GM12878 (cell line): ENCODE measurements at regions not wholly inside any gene's neighbourhood (a gene's known extent, or its start where the extent isn't known, plus 50 kb on each side); places are given as distances from the start of the nearest gene placed in this dataset.

ENCODE experiments used
- ATAC-seq: fragments of 200-7000 bp; cut with Tn5 transposase; 3 replicates; pipeline ENCODE4 v1.9.1; 2020; ENCODE audit warnings: mild to moderate bottlenecking, moderate library complexity
- BruUV-seq: library from RNA; stranded (reverse); fragments of 400-500 nt; replicated peaks from 2 replicates; lab custom pipeline; 2021; lab: Mats Ljungman, UMichigan
- CTCF ChIA-PET: fragments of 300-600 bp; sonication (Branson Sonifier 250); formaldehyde crosslinking; extraction: SDS; loops from one replicate; lab custom pipeline; 2021; ENCODE audit warnings: inconsistent platforms; lab: Yijun Ruan, JAX
- POLR2A ChIA-PET: fragments of 350-600 bp; formaldehyde crosslinking; extraction: SDS; loops from one replicate; lab custom pipeline; 2021; ENCODE audit warnings: inconsistent platforms; lab: Charles Lee
- RAD21 ChIA-PET: fragments of 300-600 bp; sonication (Branson Sonifier 250); formaldehyde crosslinking; loops from one replicate; lab custom pipeline; 2023; ENCODE audit warnings: antibody characterized with exemption; ENCODE audit not compliant: unreplicated experiment; lab: Charles Lee
- SMC1A ChIA-PET: fragments of 300-600 bp; sonication (Branson Sonifier 250); formaldehyde crosslinking; loops from one replicate; lab custom pipeline; 2023; ENCODE audit not compliant: unreplicated experiment, uncharacterized antibody; lab: Charles Lee
- DNase-seq: peaks from one replicate; pipeline ENCODE4 v3.0.0-alpha.2; 2011; ENCODE audit warnings: low read depth, low spot score
- FAIRE-seq: peaks from 3 replicates; lab custom pipeline; 2011; peaks lifted over from hg19 to GRCh38; lab: Jason Lieb, UNC
- H2AFZ ChIP-seq: 2 replicates; pipeline ENCODE4 v1.6.0; 2011; ENCODE audit warnings: low read depth, low read length, control low read depth; ENCODE audit not compliant: control insufficient read depth
- H3K27ac ChIP-seq: 2 replicates; pipeline ENCODE4 v1.5.1; 2011; ENCODE audit warnings: control low read depth; ENCODE audit not compliant: control insufficient read depth, insufficient read depth
- H3K27me3 ChIP-seq, 2 experiments: replicated peaks in 1 of 2; 2 replicates each; pipeline versions ENCODE4 v1.6.0 to v1.6.1; 2011; ENCODE audit warnings: low read length in 1 of 2; ENCODE audit not compliant: control insufficient read depth in 2 of 2, insufficient read depth in 2 of 2
- H3K36me3 ChIP-seq, 2 experiments: 2 replicates each; pipeline ENCODE4 v1.5.1; 2011; ENCODE audit warnings: low read length in 1 of 2; ENCODE audit not compliant: control insufficient read depth in 2 of 2, insufficient read depth in 2 of 2
- H3K4me1 ChIP-seq: 2 replicates; pipeline ENCODE4 v1.6.1; 2011; ENCODE audit warnings: mild to moderate bottlenecking, low read length, moderate library complexity, mixed read lengths; ENCODE audit not compliant: control insufficient read depth, insufficient read depth
- H3K4me2 ChIP-seq: 2 replicates; pipeline ENCODE4 v1.6.0; 2011; ENCODE audit warnings: control low read depth; ENCODE audit not compliant: control insufficient read depth, insufficient read depth
- H3K4me3 ChIP-seq: fragments of 200-600 bp; sonication (generic); 2 replicates; pipeline ENCODE4 v1.5.1; 2016
- H3K79me2 ChIP-seq: 2 replicates; pipeline ENCODE4 v1.6.0; 2011; ENCODE audit warnings: low read length; ENCODE audit not compliant: control insufficient read depth, insufficient read depth
- H3K9ac ChIP-seq: 2 replicates; pipeline ENCODE4 v1.8.0; 2011; ENCODE audit warnings: low read length, control low read depth, mixed read lengths; ENCODE audit not compliant: control insufficient read depth, insufficient read depth
- H3K9me3 ChIP-seq: replicated peaks from 3 replicates; pipeline ENCODE4 v1.5.1; 2011; ENCODE audit warnings: mild to moderate bottlenecking, low read length; ENCODE audit not compliant: control insufficient read depth, insufficient read depth
- H4K20me1 ChIP-seq: 2 replicates; pipeline ENCODE4 v1.6.0; 2011; ENCODE audit not compliant: control insufficient read depth, insufficient read depth
- CREB1 ChIP-seq: IDR thresholded peaks from 2 replicates; pipeline ENCODE4 v1.6.1; 2012; ENCODE audit warnings: low read depth, mild to moderate bottlenecking, inconsistent platforms
- HDGF ChIP-seq: fragments of 450-650 bp; IDR thresholded peaks from 2 replicates; pipeline ENCODE4 v1.6.1; 2016; ENCODE audit warnings: antibody characterized with exemption
- NFYA ChIP-seq: IDR thresholded peaks from 2 replicates; pipeline ENCODE4 v1.6.1; 2011; ENCODE audit warnings: low read depth, mild to moderate bottlenecking, low read length, improper control_type of control experiment, borderline replicate concordance
- SMC3 ChIP-seq: IDR thresholded peaks from 2 replicates; pipeline ENCODE4 v1.6.1; 2011; ENCODE audit warnings: low read length, improper control_type of control experiment, borderline replicate concordance
- STAT3 ChIP-seq: IDR thresholded peaks from 2 replicates; pipeline ENCODE4 v1.6.1; 2011; ENCODE audit warnings: low read depth, low read length, improper control_type of control experiment
- WGBS: methylation state at CpG from one replicate; pipeline ENCODE4 v1.1.6; 2016; ENCODE audit warnings: low lambda C conversion rate; ENCODE audit not compliant: insufficient replicate concordance, insufficient coverage; ENCODE audit errors: missing lambda C conversion rate; 5-methylcytosine and 5-hydroxymethylcytosine counted together
- in situ Hi-C: fragments of 300-500 bp; cut with MboI; formaldehyde crosslinking; loops from 9 replicates; pipeline ENCODE4 v1.14.3; 2018; ENCODE audit warnings: mixed read lengths
- intact Hi-C: fragments of 100-400 bp; cut with micrococcal nuclease; formaldehyde crosslinking; loops from one replicate; pipeline ENCODE4 v1.14.2; 2022; ENCODE audit not compliant: unreplicated experiment
- TF ChIP-seq, protein P1 (sequence below): fragments of 450-650 bp; IDR thresholded peaks from 2 replicates; pipeline ENCODE4 v1.6.1; 2017; ENCODE audit warnings: borderline replicate concordance

DNA sequence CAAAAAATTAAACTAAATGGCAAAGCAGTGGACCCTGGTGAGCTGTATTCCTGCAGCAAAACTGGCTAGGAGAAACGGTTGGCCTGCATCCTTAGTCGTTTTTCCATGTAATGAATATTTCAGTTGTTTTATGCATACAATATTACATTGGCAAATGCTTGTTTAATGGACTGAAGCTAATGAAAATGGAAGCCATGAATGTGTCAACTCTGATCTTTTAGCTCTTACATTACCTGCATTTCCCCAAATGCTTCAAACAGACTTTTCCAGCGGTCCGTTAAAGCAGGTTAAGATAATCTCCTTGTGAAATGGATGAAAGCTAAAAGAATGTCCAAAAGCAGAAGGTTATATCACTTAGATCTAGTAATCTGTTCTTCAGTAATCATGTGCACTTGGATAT, 686.3 kb upstream of the SETBP1 start:
- ChIA-PET CTCF (interaction anchor here (0.7 to 2.2 kb wide), 2 partner anchors 24 to 126 kb away, joined by 3 to 7 read pairs; no protein-coding TSS in a partner anchor), RAD21 (no interaction called here), SMC1A (no interaction called here), POLR2A (no interaction called here)
- WGBS = 43% methylated on average over 4 of the region's 4 CpGs
- no peak overlapping the region for H3K4me3 ChIP-seq
- no peaks in the 10 kb centered on the region for H3K4me1 ChIP-seq
- DNase-seq = no peak
- BruUV-seq = no TSS peak
- no peaks in the 10 kb centered on the region for H3K79me2 ChIP-seq
- H4K20me1 ChIP-seq = no peaks in the 10 kb centered on the region
- in situ Hi-C loops = no loop called here
- intact Hi-C loops = no loop called here
- no peak overlapping the region for H2AFZ ChIP-seq
- ATAC-seq = no peak
- H3K9ac ChIP-seq = no peak overlapping the region
- TF ChIP-seq SMC3 = no peak
- no peak for TF ChIP-seq STAT3
- TF ChIP-seq NFYA = no peak
- no peak for FAIRE-seq
- H3K4me2 ChIP-seq = no peak overlapping the region
- no peaks in the 10 kb centered on the region for H3K36me3 ChIP-seq
- no peak overlapping the region for H3K27ac ChIP-seq
- H3K9me3 ChIP-seq = no peaks in the 10 kb centered on the region
- no peaks in the 10 kb centered on the region for H3K27me3 ChIP-seq

DNA sequence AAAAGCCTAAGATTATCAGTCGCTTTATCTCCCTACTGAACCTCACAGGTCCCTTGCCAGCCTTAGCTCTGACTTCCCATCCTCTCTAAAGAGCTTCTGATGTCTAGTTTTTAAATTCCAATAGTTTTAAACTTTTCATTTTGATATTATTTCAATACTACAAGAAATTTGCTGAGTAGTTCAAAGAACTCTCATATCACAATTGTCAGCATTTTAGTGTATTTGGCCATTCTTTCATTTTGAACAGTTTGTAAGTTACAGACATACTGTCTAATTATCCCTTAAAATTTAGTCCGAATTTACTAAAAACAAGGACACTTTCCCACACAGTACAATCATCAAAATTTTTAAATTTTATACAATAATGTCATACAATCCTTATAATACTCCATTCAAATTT, 666.8 kb upstream of the SETBP1 start:
- intact Hi-C loops = no loop called here
- no peak overlapping the region for H3K4me3 ChIP-seq
- ChIA-PET POLR2A (no interaction called here), SMC1A (no interaction called here), RAD21 (no interaction called here), CTCF (no interaction called here)
- no peaks in the 10 kb centered on the region for H3K79me2 ChIP-seq
- H2AFZ ChIP-seq = no peak overlapping the region
- no peak overlapping the region for H3K27ac ChIP-seq
- FAIRE-seq (no peak), ATAC-seq (no peak), DNase-seq (no peak)
- no peaks in the 10 kb centered on the region for H3K27me3 ChIP-seq
- TF ChIP-seq HDGF = no peak
- TF ChIP-seq, protein P1, sequence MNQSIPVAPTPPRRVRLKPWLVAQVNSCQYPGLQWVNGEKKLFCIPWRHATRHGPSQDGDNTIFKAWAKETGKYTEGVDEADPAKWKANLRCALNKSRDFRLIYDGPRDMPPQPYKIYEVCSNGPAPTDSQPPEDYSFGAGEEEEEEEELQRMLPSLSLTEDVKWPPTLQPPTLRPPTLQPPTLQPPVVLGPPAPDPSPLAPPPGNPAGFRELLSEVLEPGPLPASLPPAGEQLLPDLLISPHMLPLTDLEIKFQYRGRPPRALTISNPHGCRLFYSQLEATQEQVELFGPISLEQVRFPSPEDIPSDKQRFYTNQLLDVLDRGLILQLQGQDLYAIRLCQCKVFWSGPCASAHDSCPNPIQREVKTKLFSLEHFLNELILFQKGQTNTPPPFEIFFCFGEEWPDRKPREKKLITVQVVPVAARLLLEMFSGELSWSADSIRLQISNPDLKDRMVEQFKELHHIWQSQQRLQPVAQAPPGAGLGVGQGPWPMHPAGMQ = no peak
- no peak for TF ChIP-seq CREB1
- H3K9me3 ChIP-seq = no peaks in the 10 kb centered on the region
- no peaks in the 10 kb centered on the region for H4K20me1 ChIP-seq
- H3K36me3 ChIP-seq = no peaks in the 10 kb centered on the region
- no TSS peak for BruUV-seq
- H3K4me1 ChIP-seq = no peaks in the 10 kb centered on the region
- 20% methylated on average over 2 of the region's 2 CpGs for WGBS
- in situ Hi-C loops = no loop called here
- no peak overlapping the region for H3K4me2 ChIP-seq
- H3K9ac ChIP-seq = no peak overlapping the region
